DND-41 (cell line): ENCODE measurements at regions not wholly inside any gene's neighbourhood (a gene's known extent, or its start where the extent isn't known, plus 50 kb on each side); places are given as distances from the start of the nearest gene placed in this dataset.

Source experiments
- EZH2 ChIP-seq: IDR thresholded peaks from 3 replicates; pipeline ENCODE4 v1.6.1; 2012; ENCODE audit warnings: borderline replicate concordance, low read depth, mild to moderate bottlenecking, moderate library complexity, low read length, inconsistent platforms; ENCODE audit not compliant: severe bottlenecking
- TF ChIP-seq, protein P1 (sequence below): IDR thresholded peaks from 2 replicates; pipeline ENCODE4 v1.5.1; 2012; ENCODE audit warnings: borderline replicate concordance, low read length, moderate library complexity, mild to moderate bottlenecking; ENCODE audit not compliant: poor library complexity, severe bottlenecking; ENCODE audit errors: extremely low read depth

- TF ChIP-seq, protein P1, sequence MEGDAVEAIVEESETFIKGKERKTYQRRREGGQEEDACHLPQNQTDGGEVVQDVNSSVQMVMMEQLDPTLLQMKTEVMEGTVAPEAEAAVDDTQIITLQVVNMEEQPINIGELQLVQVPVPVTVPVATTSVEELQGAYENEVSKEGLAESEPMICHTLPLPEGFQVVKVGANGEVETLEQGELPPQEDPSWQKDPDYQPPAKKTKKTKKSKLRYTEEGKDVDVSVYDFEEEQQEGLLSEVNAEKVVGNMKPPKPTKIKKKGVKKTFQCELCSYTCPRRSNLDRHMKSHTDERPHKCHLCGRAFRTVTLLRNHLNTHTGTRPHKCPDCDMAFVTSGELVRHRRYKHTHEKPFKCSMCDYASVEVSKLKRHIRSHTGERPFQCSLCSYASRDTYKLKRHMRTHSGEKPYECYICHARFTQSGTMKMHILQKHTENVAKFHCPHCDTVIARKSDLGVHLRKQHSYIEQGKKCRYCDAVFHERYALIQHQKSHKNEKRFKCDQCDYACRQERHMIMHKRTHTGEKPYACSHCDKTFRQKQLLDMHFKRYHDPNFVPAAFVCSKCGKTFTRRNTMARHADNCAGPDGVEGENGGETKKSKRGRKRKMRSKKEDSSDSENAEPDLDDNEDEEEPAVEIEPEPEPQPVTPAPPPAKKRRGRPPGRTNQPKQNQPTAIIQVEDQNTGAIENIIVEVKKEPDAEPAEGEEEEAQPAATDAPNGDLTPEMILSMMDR, result no peak
- no peak for TF ChIP-seq EZH2
These were observed 438.5 kb downstream of the MATN1 start for GRCh38 chr1:30284728-30285475.
